ENCODE measurements at regions not wholly inside any gene's neighbourhood (a gene's known extent, or its start where the extent isn't known, plus 50 kb on each side); places are given as distances from the start of the nearest gene placed in this dataset.

GRCh38 chr5:103461243-103461642, 101.3 kb downstream of the NUDT12 start:
- no peak for TF ChIP-seq POLR2A (IDR thresholded peaks at IDR 0.05; ENCODE audit: extremely low read depth, insufficient read length)
- TF ChIP-seq, protein P1, sequence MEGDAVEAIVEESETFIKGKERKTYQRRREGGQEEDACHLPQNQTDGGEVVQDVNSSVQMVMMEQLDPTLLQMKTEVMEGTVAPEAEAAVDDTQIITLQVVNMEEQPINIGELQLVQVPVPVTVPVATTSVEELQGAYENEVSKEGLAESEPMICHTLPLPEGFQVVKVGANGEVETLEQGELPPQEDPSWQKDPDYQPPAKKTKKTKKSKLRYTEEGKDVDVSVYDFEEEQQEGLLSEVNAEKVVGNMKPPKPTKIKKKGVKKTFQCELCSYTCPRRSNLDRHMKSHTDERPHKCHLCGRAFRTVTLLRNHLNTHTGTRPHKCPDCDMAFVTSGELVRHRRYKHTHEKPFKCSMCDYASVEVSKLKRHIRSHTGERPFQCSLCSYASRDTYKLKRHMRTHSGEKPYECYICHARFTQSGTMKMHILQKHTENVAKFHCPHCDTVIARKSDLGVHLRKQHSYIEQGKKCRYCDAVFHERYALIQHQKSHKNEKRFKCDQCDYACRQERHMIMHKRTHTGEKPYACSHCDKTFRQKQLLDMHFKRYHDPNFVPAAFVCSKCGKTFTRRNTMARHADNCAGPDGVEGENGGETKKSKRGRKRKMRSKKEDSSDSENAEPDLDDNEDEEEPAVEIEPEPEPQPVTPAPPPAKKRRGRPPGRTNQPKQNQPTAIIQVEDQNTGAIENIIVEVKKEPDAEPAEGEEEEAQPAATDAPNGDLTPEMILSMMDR (IDR thresholded peaks at IDR 0.05; ENCODE audit: low read depth, low read length) = no peak
- no peak for TF ChIP-seq MYC (IDR thresholded peaks at IDR 0.05; ENCODE audit: low read depth, low read length)

Data from NB4 (cell line).